DND-41 (cell line): ENCODE measurements at regions not wholly inside any gene's neighbourhood (a gene's known extent, or its start where the extent isn't known, plus 50 kb on each side); places are given as distances from the start of the nearest gene placed in this dataset.

Experiments used
- CTCF ChIP-seq: IDR thresholded peaks from 2 replicates; pipeline ENCODE4 v1.5.1; 2012; ENCODE audit warnings: borderline replicate concordance, low read length, moderate library complexity, mild to moderate bottlenecking; ENCODE audit not compliant: poor library complexity, severe bottlenecking; ENCODE audit errors: extremely low read depth
- EZH2 ChIP-seq: IDR thresholded peaks from 3 replicates; pipeline ENCODE4 v1.6.1; 2012; ENCODE audit warnings: borderline replicate concordance, low read depth, mild to moderate bottlenecking, moderate library complexity, low read length, inconsistent platforms; ENCODE audit not compliant: severe bottlenecking

GRCh38 chr12:124188084-124188483, 106.8 kb upstream of the RFLNA start:
- no peak for TF ChIP-seq CTCF
- no peak for TF ChIP-seq EZH2
